GM23338 (cell line): ENCODE measurements at regions not wholly inside any gene's neighbourhood (a gene's known extent, or its start where the extent isn't known, plus 50 kb on each side); places are given as distances from the start of the nearest gene placed in this dataset.

Experiments
- ATAC-seq: fragments of 200-7000 bp; cut with Tn5 transposase; 3 replicates; pipeline ENCODE4 v1.9.1; 2020
- DNase-seq: peaks from one replicate; pipeline ENCODE4 v3.0.0-alpha.2; 2015; ENCODE audit warnings: low spot score
- H2AFZ ChIP-seq: fragments of 200-600 bp; sonication (generic); 2 replicates; pipeline ENCODE4 v1.8.0; 2016; ENCODE audit warnings: antibody characterized with exemption, mild to moderate bottlenecking, moderate library complexity
- H3F3A ChIP-seq: fragments of 200-600 bp; sonication (generic); replicated peaks from 2 replicates; pipeline ENCODE4 v1.8.0; 2017; ENCODE audit warnings: antibody characterized with exemption, mixed run types, low read depth
- H3K27ac ChIP-seq: fragments of 200-600 bp; sonication (generic); 2 replicates; pipeline ENCODE4 v1.6.1; 2016; ENCODE audit warnings: low read depth
- H3K27me3 ChIP-seq: fragments of 200-600 bp; sonication (generic); 2 replicates; pipeline ENCODE4 v1.8.0; 2016; ENCODE audit warnings: mild to moderate bottlenecking, mixed run types, moderate library complexity; ENCODE audit not compliant: insufficient read depth
- H3K36me3 ChIP-seq: fragments of 200-600 bp; sonication (generic); 2 replicates; pipeline ENCODE4 v1.8.0; 2016; ENCODE audit warnings: mild to moderate bottlenecking; ENCODE audit not compliant: insufficient read depth
- H3K4me1 ChIP-seq: fragments of 200-600 bp; sonication (generic); 2 replicates; pipeline ENCODE4 v1.8.0; 2016; ENCODE audit warnings: mild to moderate bottlenecking, moderate library complexity; ENCODE audit not compliant: insufficient read depth
- H3K4me2 ChIP-seq: fragments of 200-600 bp; sonication (generic); 2 replicates; pipeline ENCODE4 v1.7.1; 2017; ENCODE audit warnings: mixed run types
- H3K4me3 ChIP-seq: fragments of 200-600 bp; sonication (generic); 2 replicates; pipeline ENCODE4 v1.6.1; 2016; ENCODE audit warnings: mixed run types
- H3K79me2 ChIP-seq: fragments of 200-600 bp; sonication (generic); replicated peaks from 2 replicates; pipeline ENCODE4 v1.8.0; 2017; ENCODE audit warnings: mild to moderate bottlenecking; ENCODE audit not compliant: insufficient read depth
- H3K9me2 ChIP-seq: fragments of 200-600 bp; sonication (generic); 2 replicates; pipeline ENCODE4 v1.8.0; 2017; ENCODE audit not compliant: insufficient read depth
- H4K20me1 ChIP-seq: fragments of 200-600 bp; sonication (generic); replicated peaks from 2 replicates; pipeline ENCODE4 v1.8.0; 2017; ENCODE audit warnings: mild to moderate bottlenecking; ENCODE audit not compliant: insufficient read depth
- H3K27ac Mint-ChIP-seq: 2 replicates; pipeline ENCODE4 v1.8.0; 2020; ENCODE audit warnings: inconsistent platforms, mild to moderate bottlenecking, moderate library complexity, mixed read lengths
- H3K27me3 Mint-ChIP-seq: 3 replicates; pipeline ENCODE4 v1.8.0; 2022; ENCODE audit warnings: low read depth, mild to moderate bottlenecking, moderate library complexity, mixed read lengths, inconsistent platforms; ENCODE audit not compliant: insufficient read depth, poor library complexity
- H3K36me3 Mint-ChIP-seq: 3 replicates; pipeline ENCODE4 v1.8.0; 2021; ENCODE audit warnings: low read depth, mild to moderate bottlenecking, inconsistent platforms, moderate library complexity, mixed read lengths
- H3K4me1 Mint-ChIP-seq: 3 replicates; pipeline ENCODE4 v1.8.0; 2020; ENCODE audit warnings: mild to moderate bottlenecking, inconsistent platforms, mixed read lengths
- H3K4me3 Mint-ChIP-seq: 3 replicates; pipeline ENCODE4 v1.8.0; 2021; ENCODE audit warnings: moderate library complexity, mild to moderate bottlenecking, inconsistent platforms, mixed read lengths
- H3K9me3 Mint-ChIP-seq: 3 replicates; pipeline ENCODE4 v1.8.0; 2020; ENCODE audit warnings: moderate library complexity, mild to moderate bottlenecking, inconsistent platforms, mixed read lengths
- CREB1 ChIP-seq: fragments of 250-450 bp; sonication (Bioruptor Pico); IDR thresholded peaks from 2 replicates; pipeline ENCODE4 v1.5.0; 2020; ENCODE audit warnings: low read depth, mild to moderate bottlenecking, moderate library complexity
- EZH2 ChIP-seq: fragments of 200-600 bp; sonication (generic); IDR thresholded peaks from one replicate; pipeline ENCODE4 v1.8.0; 2017; ENCODE audit warnings: antibody characterized with exemption, mild to moderate bottlenecking, low read depth; ENCODE audit not compliant: unreplicated experiment
- EZH2phosphoT487 ChIP-seq: fragments of 200-600 bp; sonication (generic); IDR thresholded peaks from one replicate; pipeline ENCODE4 v1.8.1; 2018; ENCODE audit warnings: antibody characterized with exemption; ENCODE audit not compliant: unreplicated experiment
- POLR2AphosphoS5 ChIP-seq: IDR thresholded peaks from 2 replicates; pipeline ENCODE4 v1.6.1; 2016; ENCODE audit warnings: antibody characterized with exemption, low read depth
- ZNF114 ChIP-seq: fragments of 250-450 bp; sonication (Bioruptor Pico); IDR thresholded peaks from 2 replicates; pipeline ENCODE4 v1.5.0; 2020; ENCODE audit warnings: mild to moderate bottlenecking, moderate library complexity
- TF ChIP-seq, protein P1 (sequence below): IDR thresholded peaks from 2 replicates; pipeline ENCODE4 v1.6.1; 2016; ENCODE audit warnings: antibody characterized with exemption
- TF ChIP-seq, protein P2 (sequence below), 2 experiments: fragments of 200-600 bp in 1 of 2; sonication (generic) in 1 of 2; conservative IDR thresholded peaks; 2 replicates each; pipeline versions ENCODE4 v1.5.1 to v1.6.1; 2016 to 2017; ENCODE audit warnings: antibody characterized with exemption in 2 of 2, low read depth in 2 of 2, mild to moderate bottlenecking in 2 of 2, moderate library complexity in 1 of 2
- TF ChIP-seq, protein P3 (sequence below): fragments of 250-450 bp; sonication (Bioruptor Pico); IDR thresholded peaks from 2 replicates; pipeline ENCODE4 v1.5.0; 2020; ENCODE audit warnings: mild to moderate bottlenecking, moderate library complexity
- TF ChIP-seq, protein P4 (sequence below): IDR thresholded peaks from one replicate; pipeline ENCODE4 v1.6.1; 2018; ENCODE audit warnings: antibody characterized with exemption; ENCODE audit not compliant: unreplicated experiment

DNA sequence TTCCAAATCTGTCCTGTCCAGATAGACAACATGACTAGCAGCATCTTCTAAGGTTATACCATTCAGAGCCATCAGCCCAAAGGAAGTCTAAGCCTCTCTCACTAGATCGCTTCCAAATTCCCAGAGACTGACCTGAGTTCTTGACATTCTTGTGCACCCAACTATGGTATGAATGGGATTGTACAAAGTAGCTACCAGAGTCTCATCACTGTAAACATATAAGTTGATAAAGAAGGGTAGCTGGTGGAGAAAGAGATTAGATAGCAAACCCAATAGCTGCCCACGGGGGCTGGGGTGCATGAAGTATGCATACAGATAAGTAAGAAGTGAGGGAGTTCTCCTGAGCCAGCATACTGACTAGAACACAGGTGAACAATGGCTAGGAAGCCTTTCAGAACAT lies 180.0 kb downstream of the PLPP3 start:
- Mint-ChIP-seq H3K27me3 (no peaks in the 10 kb centered on the region), H3K27ac (no peak overlapping the region), H3K4me3 (no peak overlapping the region), H3K9me3 (no peaks in the 10 kb centered on the region), H3K36me3 (no peaks in the 10 kb centered on the region), H3K4me1 (peaks cover 3% of the 10 kb centered on the region; the same call in 2 of the 3 replicates)
- no peaks in the 10 kb centered on the region for H3K36me3 ChIP-seq
- H3K27ac ChIP-seq, result no peak overlapping the region
- H3K9me2 ChIP-seq, result peaks cover 7% of the 10 kb centered on the region
- H3K27me3 ChIP-seq, result no peaks in the 10 kb centered on the region
- no peak overlapping the region for H3K4me3 ChIP-seq
- H4K20me1 ChIP-seq, result no peaks in the 10 kb centered on the region
- H2AFZ ChIP-seq, result no peak overlapping the region
- H3K79me2 ChIP-seq, result no peaks in the 10 kb centered on the region
- H3K4me2 ChIP-seq, result no peak overlapping the region
- DNase-seq, result no peak
- no peaks in the 10 kb centered on the region for H3K4me1 ChIP-seq
- no peaks in the 10 kb centered on the region for H3F3A ChIP-seq
- ATAC-seq, result no peak
- TF ChIP-seq EZH2 (no peak), POLR2AphosphoS5 (no peak), ZNF114 (no peak)
- TF ChIP-seq, protein P1, sequence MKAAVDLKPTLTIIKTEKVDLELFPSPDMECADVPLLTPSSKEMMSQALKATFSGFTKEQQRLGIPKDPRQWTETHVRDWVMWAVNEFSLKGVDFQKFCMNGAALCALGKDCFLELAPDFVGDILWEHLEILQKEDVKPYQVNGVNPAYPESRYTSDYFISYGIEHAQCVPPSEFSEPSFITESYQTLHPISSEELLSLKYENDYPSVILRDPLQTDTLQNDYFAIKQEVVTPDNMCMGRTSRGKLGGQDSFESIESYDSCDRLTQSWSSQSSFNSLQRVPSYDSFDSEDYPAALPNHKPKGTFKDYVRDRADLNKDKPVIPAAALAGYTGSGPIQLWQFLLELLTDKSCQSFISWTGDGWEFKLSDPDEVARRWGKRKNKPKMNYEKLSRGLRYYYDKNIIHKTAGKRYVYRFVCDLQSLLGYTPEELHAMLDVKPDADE, result no peak

DNA sequence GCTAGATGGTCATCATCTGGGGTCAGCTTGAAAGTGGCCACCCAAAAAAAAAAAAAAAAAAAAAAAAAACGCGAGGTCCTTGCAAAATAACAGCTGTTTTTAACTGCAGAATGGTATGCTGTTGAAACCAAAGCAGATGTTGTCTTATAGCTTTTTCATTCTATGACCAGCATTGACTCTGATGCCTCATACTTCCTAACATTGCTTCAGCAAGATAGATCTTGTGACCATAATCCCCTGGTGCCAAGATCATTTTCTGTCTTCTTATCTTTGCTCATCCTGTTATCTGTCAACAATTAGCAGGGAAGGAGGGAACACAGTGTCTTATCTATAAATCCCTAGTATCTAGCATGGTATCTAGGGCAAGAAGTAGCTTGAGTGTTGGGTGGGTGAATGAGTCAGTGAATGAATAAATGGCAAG lies 181.5 kb downstream of the PLPP3 start:
- Histone ChIP-seq H3K4me2 (no peak overlapping the region), H3K4me1 (no peaks in the 10 kb centered on the region), H3K79me2 (no peaks in the 10 kb centered on the region), H3F3A (no peaks in the 10 kb centered on the region), H2AFZ (no peak overlapping the region), H3K36me3 (no peaks in the 10 kb centered on the region), H3K27ac (no peak overlapping the region), H3K4me3 (no peak overlapping the region), H3K27me3 (no peaks in the 10 kb centered on the region), H4K20me1 (no peaks in the 10 kb centered on the region), H3K9me2 (peaks cover 12% of the 10 kb centered on the region)
- H3K4me1 Mint-ChIP-seq, result peaks cover 3% of the 10 kb centered on the region; the same call in 2 of the 3 replicates
- no peak overlapping the region for H3K4me3 Mint-ChIP-seq
- H3K27ac Mint-ChIP-seq, result no peak overlapping the region
- no peak for ATAC-seq
- no peaks in the 10 kb centered on the region for H3K27me3 Mint-ChIP-seq
- H3K36me3 Mint-ChIP-seq, result no peaks in the 10 kb centered on the region
- no peak for DNase-seq
- no peaks in the 10 kb centered on the region for H3K9me3 Mint-ChIP-seq
- TF ChIP-seq CREB1 (CRISPR knock-in tag), result no peak
- TF ChIP-seq, protein P2, sequence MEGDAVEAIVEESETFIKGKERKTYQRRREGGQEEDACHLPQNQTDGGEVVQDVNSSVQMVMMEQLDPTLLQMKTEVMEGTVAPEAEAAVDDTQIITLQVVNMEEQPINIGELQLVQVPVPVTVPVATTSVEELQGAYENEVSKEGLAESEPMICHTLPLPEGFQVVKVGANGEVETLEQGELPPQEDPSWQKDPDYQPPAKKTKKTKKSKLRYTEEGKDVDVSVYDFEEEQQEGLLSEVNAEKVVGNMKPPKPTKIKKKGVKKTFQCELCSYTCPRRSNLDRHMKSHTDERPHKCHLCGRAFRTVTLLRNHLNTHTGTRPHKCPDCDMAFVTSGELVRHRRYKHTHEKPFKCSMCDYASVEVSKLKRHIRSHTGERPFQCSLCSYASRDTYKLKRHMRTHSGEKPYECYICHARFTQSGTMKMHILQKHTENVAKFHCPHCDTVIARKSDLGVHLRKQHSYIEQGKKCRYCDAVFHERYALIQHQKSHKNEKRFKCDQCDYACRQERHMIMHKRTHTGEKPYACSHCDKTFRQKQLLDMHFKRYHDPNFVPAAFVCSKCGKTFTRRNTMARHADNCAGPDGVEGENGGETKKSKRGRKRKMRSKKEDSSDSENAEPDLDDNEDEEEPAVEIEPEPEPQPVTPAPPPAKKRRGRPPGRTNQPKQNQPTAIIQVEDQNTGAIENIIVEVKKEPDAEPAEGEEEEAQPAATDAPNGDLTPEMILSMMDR (conservative IDR thresholded peaks at IDR 0.05; ENCODE audit: low read depth in 2 of 2), result no peak
- TF ChIP-seq, protein P3, sequence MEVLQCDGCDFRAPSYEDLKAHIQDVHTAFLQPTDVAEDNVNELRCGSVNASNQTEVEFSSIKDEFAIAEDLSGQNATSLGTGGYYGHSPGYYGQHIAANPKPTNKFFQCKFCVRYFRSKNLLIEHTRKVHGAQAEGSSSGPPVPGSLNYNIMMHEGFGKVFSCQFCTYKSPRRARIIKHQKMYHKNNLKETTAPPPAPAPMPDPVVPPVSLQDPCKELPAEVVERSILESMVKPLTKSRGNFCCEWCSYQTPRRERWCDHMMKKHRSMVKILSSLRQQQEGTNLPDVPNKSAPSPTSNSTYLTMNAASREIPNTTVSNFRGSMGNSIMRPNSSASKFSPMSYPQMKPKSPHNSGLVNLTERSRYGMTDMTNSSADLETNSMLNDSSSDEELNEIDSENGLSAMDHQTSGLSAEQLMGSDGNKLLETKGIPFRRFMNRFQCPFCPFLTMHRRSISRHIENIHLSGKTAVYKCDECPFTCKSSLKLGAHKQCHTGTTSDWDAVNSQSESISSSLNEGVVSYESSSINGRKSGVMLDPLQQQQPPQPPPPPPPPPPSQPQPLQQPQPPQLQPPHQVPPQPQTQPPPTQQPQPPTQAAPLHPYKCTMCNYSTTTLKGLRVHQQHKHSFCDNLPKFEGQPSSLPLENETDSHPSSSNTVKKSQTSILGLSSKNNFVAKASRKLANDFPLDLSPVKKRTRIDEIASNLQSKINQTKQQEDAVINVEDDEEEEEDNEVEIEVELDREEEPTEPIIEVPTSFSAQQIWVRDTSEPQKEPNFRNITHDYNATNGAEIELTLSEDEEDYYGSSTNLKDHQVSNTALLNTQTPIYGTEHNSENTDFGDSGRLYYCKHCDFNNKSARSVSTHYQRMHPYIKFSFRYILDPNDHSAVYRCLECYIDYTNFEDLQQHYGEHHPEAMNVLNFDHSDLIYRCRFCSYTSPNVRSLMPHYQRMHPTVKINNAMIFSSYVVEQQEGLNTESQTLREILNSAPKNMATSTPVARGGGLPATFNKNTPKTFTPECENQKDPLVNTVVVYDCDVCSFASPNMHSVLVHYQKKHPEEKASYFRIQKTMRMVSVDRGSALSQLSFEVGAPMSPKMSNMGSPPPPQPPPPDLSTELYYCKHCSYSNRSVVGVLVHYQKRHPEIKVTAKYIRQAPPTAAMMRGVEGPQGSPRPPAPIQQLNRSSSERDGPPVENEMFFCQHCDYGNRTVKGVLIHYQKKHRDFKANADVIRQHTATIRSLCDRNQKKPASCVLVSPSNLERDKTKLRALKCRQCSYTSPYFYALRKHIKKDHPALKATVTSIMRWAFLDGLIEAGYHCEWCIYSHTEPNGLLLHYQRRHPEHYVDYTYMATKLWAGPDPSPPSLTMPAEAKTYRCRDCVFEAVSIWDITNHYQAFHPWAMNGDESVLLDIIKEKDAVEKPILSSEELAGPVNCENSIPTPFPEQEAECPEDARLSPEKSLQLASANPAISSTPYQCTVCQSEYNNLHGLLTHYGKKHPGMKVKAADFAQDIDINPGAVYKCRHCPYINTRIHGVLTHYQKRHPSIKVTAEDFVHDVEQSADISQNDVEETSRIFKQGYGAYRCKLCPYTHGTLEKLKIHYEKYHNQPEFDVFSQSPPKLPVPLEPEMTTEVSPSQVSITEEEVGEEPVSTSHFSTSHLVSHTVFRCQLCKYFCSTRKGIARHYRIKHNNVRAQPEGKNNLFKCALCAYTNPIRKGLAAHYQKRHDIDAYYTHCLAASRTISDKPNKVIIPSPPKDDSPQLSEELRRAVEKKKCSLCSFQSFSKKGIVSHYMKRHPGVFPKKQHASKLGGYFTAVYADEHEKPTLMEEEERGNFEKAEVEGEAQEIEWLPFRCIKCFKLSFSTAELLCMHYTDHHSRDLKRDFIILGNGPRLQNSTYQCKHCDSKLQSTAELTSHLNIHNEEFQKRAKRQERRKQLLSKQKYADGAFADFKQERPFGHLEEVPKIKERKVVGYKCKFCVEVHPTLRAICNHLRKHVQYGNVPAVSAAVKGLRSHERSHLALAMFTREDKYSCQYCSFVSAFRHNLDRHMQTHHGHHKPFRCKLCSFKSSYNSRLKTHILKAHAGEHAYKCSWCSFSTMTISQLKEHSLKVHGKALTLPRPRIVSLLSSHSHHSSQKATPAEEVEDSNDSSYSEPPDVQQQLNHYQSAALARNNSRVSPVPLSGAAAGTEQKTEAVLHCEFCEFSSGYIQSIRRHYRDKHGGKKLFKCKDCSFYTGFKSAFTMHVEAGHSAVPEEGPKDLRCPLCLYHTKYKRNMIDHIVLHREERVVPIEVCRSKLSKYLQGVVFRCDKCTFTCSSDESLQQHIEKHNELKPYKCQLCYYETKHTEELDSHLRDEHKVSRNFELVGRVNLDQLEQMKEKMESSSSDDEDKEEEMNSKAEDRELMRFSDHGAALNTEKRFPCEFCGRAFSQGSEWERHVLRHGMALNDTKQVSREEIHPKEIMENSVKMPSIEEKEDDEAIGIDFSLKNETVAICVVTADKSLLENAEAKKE (CRISPR knock-in tag), result no peak
- TF ChIP-seq EZH2phosphoT487, result no peak
- TF ChIP-seq, protein P4, sequence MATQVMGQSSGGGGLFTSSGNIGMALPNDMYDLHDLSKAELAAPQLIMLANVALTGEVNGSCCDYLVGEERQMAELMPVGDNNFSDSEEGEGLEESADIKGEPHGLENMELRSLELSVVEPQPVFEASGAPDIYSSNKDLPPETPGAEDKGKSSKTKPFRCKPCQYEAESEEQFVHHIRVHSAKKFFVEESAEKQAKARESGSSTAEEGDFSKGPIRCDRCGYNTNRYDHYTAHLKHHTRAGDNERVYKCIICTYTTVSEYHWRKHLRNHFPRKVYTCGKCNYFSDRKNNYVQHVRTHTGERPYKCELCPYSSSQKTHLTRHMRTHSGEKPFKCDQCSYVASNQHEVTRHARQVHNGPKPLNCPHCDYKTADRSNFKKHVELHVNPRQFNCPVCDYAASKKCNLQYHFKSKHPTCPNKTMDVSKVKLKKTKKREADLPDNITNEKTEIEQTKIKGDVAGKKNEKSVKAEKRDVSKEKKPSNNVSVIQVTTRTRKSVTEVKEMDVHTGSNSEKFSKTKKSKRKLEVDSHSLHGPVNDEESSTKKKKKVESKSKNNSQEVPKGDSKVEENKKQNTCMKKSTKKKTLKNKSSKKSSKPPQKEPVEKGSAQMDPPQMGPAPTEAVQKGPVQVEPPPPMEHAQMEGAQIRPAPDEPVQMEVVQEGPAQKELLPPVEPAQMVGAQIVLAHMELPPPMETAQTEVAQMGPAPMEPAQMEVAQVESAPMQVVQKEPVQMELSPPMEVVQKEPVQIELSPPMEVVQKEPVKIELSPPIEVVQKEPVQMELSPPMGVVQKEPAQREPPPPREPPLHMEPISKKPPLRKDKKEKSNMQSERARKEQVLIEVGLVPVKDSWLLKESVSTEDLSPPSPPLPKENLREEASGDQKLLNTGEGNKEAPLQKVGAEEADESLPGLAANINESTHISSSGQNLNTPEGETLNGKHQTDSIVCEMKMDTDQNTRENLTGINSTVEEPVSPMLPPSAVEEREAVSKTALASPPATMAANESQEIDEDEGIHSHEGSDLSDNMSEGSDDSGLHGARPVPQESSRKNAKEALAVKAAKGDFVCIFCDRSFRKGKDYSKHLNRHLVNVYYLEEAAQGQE, result no peak
